Spleen (tissue), 11 donors: ENCODE measurements at regions not wholly inside any gene's neighbourhood (a gene's known extent, or its start where the extent isn't known, plus 50 kb on each side); places are given as distances from the start of the nearest gene placed in this dataset.

Experiments used
- DNase-seq: peaks from one replicate; pipeline ENCODE4 v3.0.0-alpha.2; 2020
- H3K27ac ChIP-seq, 8 donors: fragments of 200-600 bp; sonication (generic) in 7 of 8; 1 replicate in 4 of 8; 2 replicates in 4 of 8; pipeline versions ENCODE4 v1.5.0 to v1.8.0; 2016 to 2021; ENCODE audit warnings: inconsistent platforms in 4 of 8, mild to moderate bottlenecking in 4 of 8, moderate library complexity in 1 of 8
- H3K27me3 ChIP-seq, 7 donors: fragments of 200-600 bp; sonication (generic) in 6 of 7; replicated peaks in 1 of 7; 1 replicate in 4 of 7; 2 replicates in 3 of 7; pipeline versions ENCODE4 v1.5.0 to v1.8.0; 2016 to 2021; ENCODE audit warnings: inconsistent platforms in 3 of 7, mild to moderate bottlenecking in 1 of 7
- H3K36me3 ChIP-seq, 6 donors: fragments of 200-600 bp; sonication (generic) in 5 of 6; 1 replicate in 4 of 6; 2 replicates in 2 of 6; pipeline versions ENCODE4 v1.5.0 to v1.8.0; 2016 to 2021; ENCODE audit warnings: inconsistent platforms in 2 of 6
- H3K4me1 ChIP-seq, 6 donors: fragments of 200-600 bp; sonication (generic) in 5 of 6; 1 replicate in 3 of 6; 2 replicates in 3 of 6; pipeline versions ENCODE4 v1.5.0 to v1.8.0; 2016 to 2021; ENCODE audit warnings: inconsistent platforms in 3 of 6
- H3K4me3 ChIP-seq, 8 donors: fragments of 200-600 bp; sonication (generic) in 7 of 8; 1 replicate in 4 of 8; 2 replicates in 4 of 8; pipeline versions ENCODE4 v1.5.0 to v1.8.0; 2016 to 2021; ENCODE audit warnings: inconsistent platforms in 4 of 8, mild to moderate bottlenecking in 4 of 8, moderate library complexity in 2 of 8
- H3K9me3 ChIP-seq, 8 donors: fragments of 200-600 bp; sonication (generic) in 7 of 8; 1 replicate in 4 of 8; 2 replicates in 4 of 8; pipeline versions ENCODE4 v1.5.0 to v1.8.0; 2016 to 2021; ENCODE audit warnings: inconsistent platforms in 4 of 8
- CTCF ChIP-seq, 11 experiments: fragments of 200-600 bp in 7 of 11; fragments of 450-650 bp in 4 of 11; sonication (generic) in 4 of 11; IDR thresholded peaks in 8 of 11; conservative IDR thresholded peaks in 3 of 11; 1 replicate in 7 of 11; 2 replicates in 4 of 11; pipeline versions ENCODE4 v1.4.0 to v1.8.0; 2016 to 2021; ENCODE audit warnings: antibody characterized with exemption in 11 of 11, inconsistent platforms in 4 of 11, mild to moderate bottlenecking in 1 of 11
- POLR2A ChIP-seq, 3 donors: fragments of 450-650 bp; IDR thresholded peaks; one replicate each; pipeline ENCODE4 v1.5.1; 2017; ENCODE audit warnings: antibody characterized with exemption in 3 of 3, mild to moderate bottlenecking in 1 of 3
- POLR2AphosphoS5 ChIP-seq, 3 donors: sonication (generic); formaldehyde crosslinking; IDR thresholded peaks; one replicate each; pipeline ENCODE4 v1.5.1; 2017; ENCODE audit warnings: antibody characterized with exemption in 3 of 3
- WGBS, 5 donors: extraction: QIAGEN DNeasy Blood & Tissue Kit in 3 of 5; methylation state at CpG; one replicate each; pipeline versions ENCODE4 v1.1.5 to v1.1.7; 2013 to 2018; 5-methylcytosine and 5-hydroxymethylcytosine counted together
- intact Hi-C: fragments of 100-400 bp; cut with DNase I; formaldehyde crosslinking; loops from one replicate; pipeline ENCODE4 v1.15.0; 2023; ENCODE audit warnings: low total_unique reads
- donor health status: healthy with polysubstance abuse.
- donor health status: DM: no; HTN: no; CAD: no; lungs with moderate emphysema.
- donor health status: DM: no; HTN: no; CAD: no.
- donor health status: Bipolar disorder and iron deficiency.
- donor health status: healthy.
- donor health status: DM: no; HTN: no; CAD: no.
- donor health status: DM: yes; HTN: yes; CAD: no.

GRCh38 chr2:46837112-46837454, 78.5 kb downstream of the MCFD2 start:
- no peak for TF ChIP-seq POLR2A (IDR thresholded peaks at IDR 0.05)
- TF ChIP-seq CTCF (IDR thresholded peaks at IDR 0.05 in 8 of 11, conservative IDR thresholded peaks at IDR 0.05 in 3 of 11): no peak
- TF ChIP-seq POLR2AphosphoS5 (IDR thresholded peaks at IDR 0.05): no peak
- no peak for DNase-seq
- Histone ChIP-seq H3K4me3 (no peak overlapping the region), H3K4me1 (peaks cover 0 to 14% (median 8%) of the 10 kb centered on the region in 6 donors), H3K27ac (no peak overlapping the region), H3K27me3 (no peaks in the 10 kb centered on the region), H3K9me3 (peaks cover 0 to 4% (median 0%) of the 10 kb centered on the region in 8 donors), H3K36me3 (no peaks in the 10 kb centered on the region)
- 91 to 95% (median 93%) methylated on average over 10 of the region's 10 CpGs for WGBS, 5 donors
- intact Hi-C loops: no loop called here

- intact Hi-C loops: no loop called here
- DNase-seq: no peak
- no peaks in the 10 kb centered on the region for H3K27me3 ChIP-seq
- H3K9me3 ChIP-seq: peaks cover 0 to 4% (median 0%) of the 10 kb centered on the region in 8 donors
- no peak for TF ChIP-seq POLR2AphosphoS5 (IDR thresholded peaks at IDR 0.05)
- TF ChIP-seq CTCF (IDR thresholded peaks at IDR 0.05 in 8 of 11, conservative IDR thresholded peaks at IDR 0.05 in 3 of 11): no peak
- TF ChIP-seq POLR2A (IDR thresholded peaks at IDR 0.05): no peak
- H3K36me3 ChIP-seq: no peaks in the 10 kb centered on the region
- peaks cover 0 to 8% (median 3%) of the 10 kb centered on the region in 6 donors for H3K4me1 ChIP-seq
- H3K4me3 ChIP-seq: no peak overlapping the region
- WGBS, 5 donors: 48 to 62% (median 50%) methylated on average over 3 to 12 of the region's 12 CpGs
- H3K27ac ChIP-seq: no peak overlapping the region
Measured at GRCh38 chr2:46836295-46837111, 79.1 kb downstream of the MCFD2 start.

GRCh38 chr2:46835520-46835919, 80.1 kb downstream of the MCFD2 start:
- DNase-seq: no peak
- intact Hi-C loops: no loop called here

More at GRCh38 chr2:46835520-46835919, 80.1 kb downstream of the MCFD2 start:
- Histone ChIP-seq H3K9me3 (peaks cover 0 to 4% (median 0%) of the 10 kb centered on the region in 8 donors), H3K27ac (no peak overlapping the region), H3K36me3 (no peaks in the 10 kb centered on the region), H3K4me1 (no peaks in the 10 kb centered on the region), H3K4me3 (no peak overlapping the region), H3K27me3 (no peaks in the 10 kb centered on the region)
- TF ChIP-seq CTCF (IDR thresholded peaks at IDR 0.05 in 8 of 11, conservative IDR thresholded peaks at IDR 0.05 in 3 of 11): no peak
- no peak for TF ChIP-seq POLR2AphosphoS5 (IDR thresholded peaks at IDR 0.05)
- TF ChIP-seq POLR2A (IDR thresholded peaks at IDR 0.05): no peak
- WGBS, 5 donors: 83 to 95% (median 90%) methylated on average over 6 of the region's 6 CpGs
